ENCODE measurements at regions not wholly inside any gene's neighbourhood (a gene's known extent, or its start where the extent isn't known, plus 50 kb on each side); places are given as distances from the start of the nearest gene placed in this dataset.
"Not testable (repeated sequence)": the region's sequence is repeated elsewhere in the genome, so short reads cannot be mapped to it uniquely, and the experiment has no call there.

DNA sequence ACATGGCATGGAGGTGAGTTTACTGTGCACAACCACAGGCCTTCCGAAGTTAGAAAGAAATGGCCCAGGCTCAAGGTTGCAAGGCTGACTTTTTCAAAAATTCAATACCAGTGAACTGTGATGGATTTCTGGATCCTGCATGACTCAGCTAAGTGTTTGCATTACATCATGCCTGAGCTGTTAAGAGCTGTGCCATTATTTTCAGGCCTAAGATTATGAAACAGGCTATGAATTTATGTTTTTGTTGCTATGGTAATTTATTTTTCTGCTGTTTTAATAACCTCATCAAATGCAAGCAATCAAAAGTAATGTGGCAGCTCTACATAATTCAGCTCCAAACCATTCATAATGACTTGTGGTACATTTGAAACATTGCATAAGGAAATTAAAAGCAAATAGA, 457.7 kb upstream of the TMEM132C start:
- no peak for DNase-seq (ENCODE audit: low spot score)

DNA sequence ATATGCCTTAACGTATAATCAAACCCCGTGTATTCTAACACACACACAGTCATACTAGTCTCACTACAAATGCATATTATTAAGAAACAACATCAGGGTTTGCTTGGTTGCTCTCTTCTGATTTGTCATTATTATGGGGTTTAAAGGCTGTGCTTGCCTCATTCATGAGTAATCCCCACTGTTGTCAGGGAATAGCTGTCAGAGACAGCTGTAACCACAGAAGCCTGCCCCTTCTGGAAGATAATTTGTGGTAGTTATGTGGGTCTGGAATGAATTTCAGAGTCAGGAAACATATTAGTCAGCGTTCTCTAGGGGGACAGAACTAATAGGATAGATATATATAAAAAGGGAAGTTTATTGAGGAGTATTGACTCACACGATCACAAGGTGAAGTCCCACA, 456.9 kb upstream of the TMEM132C start:
- no peak for DNase-seq (ENCODE audit: low spot score)

DNA sequence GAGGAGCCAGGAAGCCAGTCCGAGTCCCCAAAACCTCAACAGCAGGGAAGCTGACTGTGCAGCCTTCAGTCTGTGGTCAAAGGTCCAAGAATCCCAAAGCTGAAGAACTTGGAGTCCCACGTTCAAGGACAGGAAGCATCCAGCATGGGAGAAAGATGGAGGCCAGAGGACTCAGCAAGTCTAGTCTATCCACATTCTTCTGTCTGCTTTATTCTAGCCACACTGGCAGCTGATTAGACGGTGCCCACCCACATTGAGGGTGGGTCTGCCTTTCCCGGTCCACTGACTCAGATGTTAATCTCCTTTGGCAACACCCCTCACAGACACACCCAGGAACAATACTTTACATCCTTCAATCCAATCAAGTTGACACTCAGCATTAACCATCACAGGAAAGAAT, 456.5 kb upstream of the TMEM132C start:
- DNase-seq (ENCODE audit: low spot score): not testable (repeated sequence)

DNA sequence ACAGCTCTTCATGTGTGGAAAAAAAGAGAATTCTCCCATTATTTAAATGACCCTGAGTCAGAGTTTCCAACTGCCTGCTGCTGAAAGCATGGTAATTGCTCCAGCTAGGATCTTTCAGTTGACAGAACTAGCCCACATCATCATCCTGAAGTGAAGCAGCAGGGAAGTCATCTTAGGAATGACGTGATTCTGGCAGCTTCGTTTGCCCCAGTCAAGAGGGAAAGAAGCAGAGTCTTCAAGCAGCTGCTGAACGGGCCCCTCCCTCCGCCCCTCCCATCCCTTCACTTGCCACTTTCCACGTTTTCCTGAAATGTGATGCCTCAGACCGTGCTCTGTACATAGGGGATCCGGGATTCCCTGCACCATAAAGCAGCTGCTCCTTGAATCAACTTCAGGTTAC, 455.0 kb upstream of the TMEM132C start:
- no peak for DNase-seq (ENCODE audit: low spot score)

DNA sequence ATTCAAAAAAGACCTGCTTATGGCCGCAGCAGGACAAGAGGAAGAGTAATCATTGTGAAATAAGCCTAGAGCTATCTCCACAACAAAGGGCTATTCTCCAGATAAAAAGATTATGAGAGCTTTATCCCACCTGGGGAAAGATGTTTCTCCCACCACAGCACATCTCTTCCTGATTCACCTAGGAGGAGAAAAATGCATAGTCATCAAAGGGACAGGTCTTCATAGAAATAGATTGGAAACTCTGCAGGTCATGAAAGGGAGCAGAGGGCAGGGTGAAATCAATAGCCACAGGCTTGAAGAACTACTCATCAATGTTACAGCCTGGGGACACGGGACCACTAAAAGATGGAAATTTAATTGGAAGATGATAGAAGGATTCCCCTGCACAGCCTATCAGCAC, 453.8 kb upstream of the TMEM132C start:
- no peak for DNase-seq (ENCODE audit: low spot score)

DNA sequence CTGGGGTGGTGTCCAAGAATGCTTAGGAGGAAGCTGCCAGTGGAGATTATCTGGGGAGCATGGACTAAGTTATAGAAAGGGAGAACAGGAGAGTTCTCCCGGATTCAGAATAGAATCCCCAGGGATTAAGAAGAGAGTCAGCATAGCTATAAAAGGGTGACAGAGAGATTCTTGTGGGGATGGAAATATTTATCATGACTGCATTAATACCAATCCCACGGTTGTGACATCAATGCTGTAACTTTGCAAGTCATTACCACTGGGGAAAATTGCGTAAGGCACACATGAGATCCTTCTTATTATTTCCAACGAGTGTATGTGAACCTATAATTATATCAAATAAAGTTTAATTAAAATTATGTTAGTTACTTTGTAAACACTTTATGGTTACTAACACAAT, 447.9 kb upstream of the TMEM132C start:
- DNase-seq (ENCODE audit: low spot score): no peak

DNA sequence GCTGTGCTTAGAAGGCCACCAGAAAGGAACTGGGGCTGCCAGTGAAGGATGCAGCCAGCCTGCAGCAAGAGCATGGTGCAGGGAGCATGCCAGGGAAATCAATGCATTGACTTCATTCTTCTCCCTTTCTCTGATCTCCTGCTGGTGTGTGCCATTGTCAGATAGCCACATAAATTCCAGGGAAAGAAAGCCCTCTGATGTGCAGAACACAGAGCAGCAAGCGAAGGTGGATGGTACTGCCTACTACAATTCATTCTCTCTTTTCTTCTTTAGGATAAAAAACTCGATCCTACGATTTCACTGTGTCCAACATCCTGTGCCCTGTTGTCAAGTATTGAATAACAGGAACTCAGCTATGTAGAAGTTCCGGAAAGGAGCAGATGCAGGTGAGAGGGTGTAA, 446.7 kb upstream of the TMEM132C start:
- no peak for DNase-seq (ENCODE audit: low spot score)

DNA sequence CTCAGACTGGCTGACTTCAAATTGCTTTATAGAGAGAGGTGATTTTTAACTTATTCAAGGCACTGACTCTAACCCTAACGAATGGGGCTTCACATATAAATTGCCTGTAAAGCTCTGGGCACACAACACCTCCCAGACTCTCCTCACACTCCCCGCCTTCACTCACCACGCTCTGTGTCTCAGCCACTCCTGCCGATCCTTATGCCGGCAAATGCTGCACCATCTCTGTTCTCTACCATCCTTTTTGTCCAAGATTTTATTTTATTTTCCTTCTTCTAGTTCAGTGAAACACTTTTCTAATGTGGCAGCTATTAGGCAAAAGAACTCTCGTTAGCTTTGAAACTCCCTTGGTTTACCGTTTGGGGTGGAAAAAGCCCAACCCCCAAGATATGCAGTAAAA, 446.1 kb upstream of the TMEM132C start:
- DNase-seq (ENCODE audit: low spot score): no peak

DNA sequence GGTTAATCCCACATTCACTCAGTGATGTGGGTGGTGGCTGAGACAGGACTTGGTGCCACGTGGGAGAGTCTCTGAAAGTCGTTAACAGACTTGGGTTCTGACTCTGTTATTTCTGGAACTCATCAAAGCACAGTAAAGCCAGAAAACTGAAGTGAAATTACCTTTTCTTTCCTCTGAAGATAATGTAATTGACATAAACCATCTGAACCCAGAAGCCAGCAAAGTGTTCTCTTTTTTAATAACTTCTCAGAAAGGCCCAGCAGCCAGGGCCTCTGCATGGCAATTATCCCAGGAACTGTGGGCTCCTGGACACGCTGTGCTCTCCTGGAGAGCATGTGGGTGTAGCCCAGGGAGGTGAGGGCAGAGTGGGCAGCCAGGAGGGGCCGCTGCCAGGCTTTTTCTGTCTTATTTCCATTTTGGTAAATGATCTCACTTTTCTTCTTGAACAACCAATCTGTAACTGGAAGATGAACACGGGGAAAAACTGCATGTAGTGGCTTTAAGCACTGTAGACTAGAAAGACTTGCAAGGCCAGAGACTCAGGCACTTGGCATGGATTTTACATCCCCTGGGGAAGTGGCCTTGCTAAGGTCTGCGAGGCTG, 444.1 kb upstream of the TMEM132C start:
- no peak for DNase-seq (ENCODE audit: low spot score)

DNA sequence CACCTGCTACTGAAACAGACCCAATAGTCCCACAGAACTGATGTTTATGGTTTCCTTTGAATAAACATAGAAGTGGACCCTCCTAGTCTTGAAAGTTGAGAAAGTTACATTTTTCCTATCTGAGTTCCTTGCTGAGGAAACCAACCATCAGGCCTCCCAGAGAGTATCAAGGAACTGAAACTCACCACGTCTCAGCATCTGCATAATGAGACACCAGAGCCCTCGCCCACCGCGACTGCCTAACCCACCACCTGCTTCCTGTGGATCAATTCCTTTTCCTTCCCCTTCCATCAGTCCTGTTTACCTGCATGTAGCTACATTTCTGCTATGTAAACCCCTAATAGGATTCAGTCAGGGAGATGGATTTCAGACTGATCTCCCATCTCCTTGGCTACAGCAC, 443.2 kb upstream of the TMEM132C start:
- no peak for DNase-seq (ENCODE audit: low spot score)

DNA sequence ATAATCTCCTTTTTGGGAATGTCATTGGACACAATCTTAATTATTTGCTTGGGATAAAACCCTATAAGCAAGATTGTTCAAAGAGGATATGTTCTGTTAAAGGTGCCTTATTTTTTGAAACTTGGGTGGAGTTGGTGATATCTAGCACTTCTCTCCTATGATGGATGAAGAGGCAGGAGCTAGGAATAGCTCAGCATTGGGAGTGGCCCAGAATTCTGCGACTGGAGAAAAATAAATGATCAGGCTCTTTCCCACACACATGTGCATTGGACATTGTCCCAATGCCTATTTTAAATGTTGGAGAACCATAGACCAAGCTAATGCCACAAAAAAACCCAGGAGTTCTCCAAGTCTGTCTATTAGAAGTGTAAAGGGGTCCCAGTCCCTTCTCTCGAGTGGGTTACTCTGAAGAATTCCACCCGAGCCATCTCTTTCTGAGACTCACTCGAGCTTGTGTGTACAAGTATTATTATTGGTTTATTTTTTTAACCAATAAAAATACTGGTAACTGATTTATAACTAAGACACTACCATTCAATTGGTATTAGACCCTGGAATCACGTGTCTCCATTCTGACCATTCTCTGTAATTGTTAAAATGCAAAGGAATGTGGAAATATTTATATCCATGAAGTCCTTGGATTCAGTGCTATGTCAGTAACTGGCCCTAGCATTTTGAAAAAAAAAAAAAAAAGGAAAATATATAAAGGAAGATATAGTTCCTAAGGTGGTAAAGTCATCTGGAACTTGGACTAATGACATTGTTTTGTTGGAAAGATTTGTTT, 437.5 kb upstream of the TMEM132C start:
- DNase-seq (ENCODE audit: low spot score): no peak

DNA sequence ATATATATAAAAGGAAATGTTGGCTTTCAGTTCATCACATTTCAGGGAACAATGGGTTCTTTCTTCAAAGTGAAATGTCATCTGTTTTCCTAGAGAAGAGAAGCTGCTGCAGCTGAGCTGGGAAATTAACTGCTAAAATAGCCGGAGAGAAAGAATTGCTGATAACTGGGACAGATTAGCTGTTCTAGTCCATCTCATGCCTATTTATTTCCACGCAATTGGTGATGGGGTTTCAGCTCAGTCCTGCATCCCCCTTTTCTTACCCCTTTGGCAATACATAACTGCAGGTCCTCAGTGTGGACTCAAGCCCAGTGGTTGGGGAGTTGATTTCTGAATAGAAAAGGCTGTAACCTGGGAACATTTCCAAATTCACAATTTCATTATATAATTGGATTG, 436.9 kb upstream of the TMEM132C start:
- DNase-seq (ENCODE audit: low spot score): no peak

DNA sequence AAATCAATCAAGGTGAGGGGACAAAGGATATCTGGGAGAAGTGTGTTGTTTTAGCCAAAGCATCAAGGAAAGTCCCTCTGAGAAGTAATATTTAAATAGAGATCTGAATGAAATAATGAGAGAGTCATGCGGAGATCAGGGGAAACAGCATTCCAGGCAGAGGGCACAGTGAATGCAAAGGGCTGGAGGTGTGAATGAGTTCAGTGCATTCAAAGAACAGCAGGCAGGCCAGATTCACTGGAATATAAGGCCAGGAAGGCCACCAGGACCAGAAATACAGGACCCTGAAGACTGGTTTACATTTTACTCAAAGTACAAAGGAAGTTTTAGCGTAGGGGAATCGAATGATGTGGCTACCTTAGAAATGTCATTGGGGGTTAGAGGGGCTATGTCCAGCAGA, 436.2 kb upstream of the TMEM132C start:
- DNase-seq (ENCODE audit: low spot score): no peak

DNA sequence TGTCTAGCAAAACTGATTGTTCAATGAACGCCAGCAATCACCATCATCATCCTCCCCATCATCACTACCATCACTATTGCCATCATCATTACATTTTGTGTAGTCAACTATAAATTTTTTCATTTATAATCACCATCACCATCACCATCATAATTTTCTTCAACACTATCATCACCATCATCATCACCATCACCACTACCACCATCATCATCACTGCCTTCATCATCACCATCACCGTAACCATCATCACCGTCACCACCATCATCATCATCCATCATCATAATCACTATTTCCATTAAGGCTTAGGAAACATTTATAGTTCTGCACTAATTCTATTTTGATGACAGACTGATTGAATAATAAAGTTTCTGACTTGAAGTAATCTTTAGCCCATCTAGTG, 434.8 kb upstream of the TMEM132C start:
- no peak for DNase-seq (ENCODE audit: low spot score)

DNA sequence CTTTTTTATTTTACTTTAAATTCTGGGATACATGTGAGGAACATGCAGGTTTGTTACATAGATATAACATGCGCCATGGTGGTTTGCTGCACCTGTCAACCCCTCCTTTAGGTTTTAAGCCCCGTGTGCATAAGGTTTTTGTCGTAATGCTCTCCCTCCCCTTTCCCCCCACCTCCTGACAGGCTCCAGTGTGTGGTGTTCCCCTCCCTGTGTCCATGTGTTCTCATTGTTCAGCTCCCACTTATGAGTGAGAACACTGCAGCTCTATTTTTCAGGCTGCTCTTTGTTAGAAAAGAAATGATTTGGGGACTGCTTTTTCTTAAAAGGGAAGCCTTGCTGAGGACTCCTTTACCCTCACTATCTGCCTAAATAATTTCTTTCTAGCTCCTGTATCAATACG, 430.2 kb upstream of the TMEM132C start:
- DNase-seq (ENCODE audit: low spot score): not testable (repeated sequence)

DNA sequence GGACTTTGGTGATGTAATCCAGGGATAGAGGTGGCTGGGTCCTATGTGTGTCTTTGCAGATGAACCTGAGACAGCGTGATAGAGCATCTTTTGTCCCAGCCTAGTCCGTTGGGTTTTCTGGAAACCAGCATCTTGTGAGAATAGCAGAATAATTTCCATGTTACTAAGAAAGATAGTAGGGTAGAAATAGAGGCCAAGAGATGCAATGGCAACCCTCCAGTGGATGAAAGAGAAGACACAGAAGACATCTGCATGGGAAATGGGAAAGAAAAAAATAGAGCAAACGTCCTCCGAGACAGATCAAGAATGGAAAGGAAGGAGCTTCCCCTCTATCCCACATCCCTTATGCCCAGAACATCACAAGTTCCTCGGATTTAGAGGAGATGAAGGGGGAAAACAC, 409.3 kb upstream of the TMEM132C start:
- no peak for DNase-seq (ENCODE audit: low spot score)

DNA sequence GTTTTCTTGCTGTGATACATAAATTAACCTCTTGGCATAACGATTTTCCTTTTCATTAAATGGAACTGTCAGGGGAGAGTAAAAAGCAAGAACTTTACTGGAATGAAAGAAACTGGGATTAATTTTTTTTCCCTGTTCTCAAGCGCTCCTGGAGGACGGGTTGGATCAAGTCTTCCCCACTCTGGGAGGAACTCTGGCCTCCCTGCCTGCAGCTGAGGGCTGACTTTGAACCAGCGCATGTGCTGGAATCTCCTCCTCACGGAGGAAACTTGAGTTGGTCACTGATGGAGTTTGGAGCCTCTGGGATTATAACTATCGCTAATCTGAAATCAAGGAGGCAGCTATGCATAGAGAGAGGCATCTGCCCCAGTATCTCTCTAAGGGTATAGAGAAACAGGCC, 406.4 kb upstream of the TMEM132C start:
- no peak for DNase-seq (ENCODE audit: low spot score)

DNA sequence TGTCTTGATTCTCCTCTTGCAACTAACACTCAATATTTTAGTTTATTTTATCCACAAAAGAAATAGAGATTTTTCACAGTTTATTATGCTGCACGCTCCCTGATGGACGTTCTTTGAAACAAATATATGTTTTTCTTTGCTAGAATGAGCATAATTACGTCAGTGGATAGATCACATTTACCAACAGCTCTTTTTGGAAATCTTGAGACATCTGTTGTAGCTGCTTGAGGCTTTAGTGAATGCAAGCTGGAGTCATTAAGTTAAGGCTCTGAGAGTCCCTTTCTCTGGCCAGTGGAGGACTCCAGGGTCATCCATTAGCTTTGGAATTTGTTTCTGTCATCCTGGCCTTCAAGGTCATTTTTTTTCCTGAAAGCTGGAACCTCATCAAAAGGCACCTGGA, 405.6 kb upstream of the TMEM132C start:
- DNase-seq (ENCODE audit: low spot score): no peak

DNA sequence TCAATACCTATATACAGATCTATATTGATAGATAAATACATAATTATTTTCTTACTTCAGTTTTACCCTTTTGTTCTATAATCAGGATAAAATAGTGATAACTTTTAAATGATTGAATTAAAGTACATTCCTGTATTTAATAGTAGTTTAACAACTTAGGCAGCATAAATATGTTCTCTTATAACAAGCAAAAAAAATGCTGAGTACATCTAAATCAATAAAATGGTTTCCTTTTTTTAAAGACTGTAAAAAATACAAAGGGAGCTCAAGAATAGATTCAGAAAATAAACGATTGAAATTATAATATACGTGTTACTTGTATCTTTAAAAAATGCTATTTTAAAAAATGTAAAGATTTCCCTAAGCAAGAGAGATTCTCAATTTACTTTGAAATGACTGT, 393.7 kb upstream of the TMEM132C start:
- no peak for DNase-seq (ENCODE audit: low spot score)

DNA sequence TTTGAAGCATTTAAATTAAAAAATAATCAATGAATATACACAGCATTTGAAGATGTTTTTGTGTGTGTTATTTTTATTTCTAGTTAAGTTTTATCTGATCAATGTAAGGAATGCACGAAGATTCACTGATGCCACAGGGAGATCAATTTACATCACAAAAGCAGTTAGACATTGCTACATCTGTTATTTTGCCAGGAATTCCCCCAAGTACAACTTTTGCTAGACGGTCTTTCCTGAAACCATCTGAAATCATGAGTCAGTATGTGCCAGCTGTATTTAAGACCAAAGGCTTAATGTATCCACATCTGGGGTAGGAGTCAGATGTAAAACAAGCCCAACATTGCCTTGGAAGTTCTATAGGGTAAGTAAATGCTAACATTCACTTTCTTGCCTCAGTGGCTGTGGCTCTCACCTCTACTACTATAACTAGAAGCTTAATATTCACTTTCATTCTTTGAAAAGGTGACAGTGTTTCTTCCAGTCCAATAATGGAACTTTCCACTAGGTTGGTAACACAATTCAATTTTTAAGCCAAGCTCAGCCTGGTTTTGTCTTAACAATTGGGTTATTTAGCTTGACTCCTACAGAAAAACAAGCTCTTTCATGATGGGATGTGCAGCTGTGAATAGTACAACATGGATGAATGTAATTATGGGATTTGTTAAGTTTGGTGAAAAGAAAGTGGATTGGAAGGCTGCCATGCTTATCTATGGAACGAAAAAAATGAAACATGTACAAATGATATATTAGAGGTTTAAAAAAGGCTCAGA, 385.4 kb upstream of the TMEM132C start:
- no peak for DNase-seq (ENCODE audit: low spot score)

DNA sequence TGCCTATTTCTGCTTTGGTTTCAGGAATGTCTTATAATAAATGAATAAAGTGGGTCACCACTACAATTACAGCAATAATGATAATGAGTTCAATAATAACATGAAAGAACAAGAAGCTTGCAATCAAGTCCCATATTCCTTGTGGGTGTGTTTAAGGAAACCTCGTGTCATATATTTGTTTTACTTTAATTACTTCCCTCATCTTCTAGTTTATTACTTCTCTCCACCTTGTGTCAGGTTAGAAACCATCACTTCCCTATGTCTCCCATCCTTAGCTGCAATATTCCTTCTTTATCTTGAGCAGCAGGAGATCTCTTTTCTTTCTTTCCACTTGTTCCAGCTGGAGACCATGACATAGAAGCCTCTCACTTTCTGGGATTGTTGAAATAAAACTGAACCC, 384.0 kb upstream of the TMEM132C start:
- no peak for DNase-seq (ENCODE audit: low spot score)

DNA sequence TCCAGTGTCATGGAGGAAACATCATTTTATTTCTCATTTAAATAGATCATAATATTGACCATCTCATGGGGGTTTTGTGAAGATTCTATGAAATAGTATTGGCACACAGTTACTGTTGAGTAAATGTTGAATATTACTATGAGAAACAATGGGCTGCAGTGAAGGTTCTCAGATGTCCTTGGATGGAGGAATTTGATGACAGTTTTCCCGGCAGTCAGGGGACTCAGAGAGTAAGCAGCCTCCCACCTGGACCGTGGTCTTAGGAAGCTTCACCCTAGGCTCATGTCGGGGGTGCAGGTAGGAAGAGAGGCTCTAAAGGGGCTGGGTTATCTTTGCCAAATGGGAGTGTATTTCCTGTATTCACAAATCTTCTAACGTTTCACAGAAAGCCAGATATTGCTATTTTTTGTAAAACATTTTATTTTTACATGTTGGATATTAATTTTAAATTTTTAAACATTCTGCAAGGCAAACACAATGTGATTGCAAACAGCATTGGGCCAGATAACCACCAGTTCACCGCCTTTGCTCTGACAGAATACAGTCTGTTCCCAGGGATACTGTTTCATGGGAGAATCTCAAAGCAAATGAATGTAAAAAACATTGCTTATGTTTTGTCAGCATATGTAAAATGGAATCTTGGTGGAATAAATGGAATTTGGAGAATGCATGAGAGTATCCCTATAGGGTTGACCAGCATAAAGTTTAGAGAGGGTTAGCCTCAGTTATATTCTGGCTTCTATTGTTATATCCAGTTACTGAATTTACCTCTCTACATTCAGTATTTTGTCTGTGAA, 380.8 kb upstream of the TMEM132C start:
- no peak for DNase-seq (ENCODE audit: low spot score)

DNA sequence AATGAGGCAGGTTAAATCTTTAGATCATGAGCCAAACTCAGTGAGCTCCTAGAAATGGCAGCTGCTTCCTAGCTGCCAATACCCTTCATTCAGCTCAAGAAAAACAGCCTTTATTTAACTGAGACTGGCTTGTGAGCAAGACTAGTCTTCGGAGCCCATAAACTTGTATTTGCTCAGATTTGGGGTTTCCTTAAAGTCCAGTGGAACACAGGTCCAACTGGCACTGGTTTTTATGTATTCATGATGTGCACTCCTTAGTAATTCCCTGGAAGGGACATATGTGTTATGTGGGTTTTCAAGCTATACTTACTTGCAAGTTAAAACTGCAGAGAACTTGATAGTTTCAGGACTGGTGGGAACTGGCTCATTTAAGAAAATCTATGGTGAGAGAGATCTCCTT, 380.1 kb upstream of the TMEM132C start:
- DNase-seq (ENCODE audit: low spot score): no peak
